Esophagus muscularis mucosa (tissue), 4 donors: ENCODE measurements at regions not wholly inside any gene's neighbourhood (a gene's known extent, or its start where the extent isn't known, plus 50 kb on each side); places are given as distances from the start of the nearest gene placed in this dataset.

Experiments used
- DNase-seq: peaks from one replicate; pipeline ENCODE4 v3.0.0-alpha.2; 2017; ENCODE audit errors: extremely low spot score
- H3K27ac ChIP-seq, 4 donors: fragments of 200-600 bp; sonication (generic); replicated peaks in 1 of 4; 1 replicate in 3 of 4; 2 replicates in 1 of 4; pipeline ENCODE4 v1.5.1; 2016 to 2019; ENCODE audit warnings: mild to moderate bottlenecking in 1 of 4
- H3K27me3 ChIP-seq, 4 donors: fragments of 200-600 bp; sonication (generic); one replicate each; pipeline versions ENCODE4 v1.5.1 to v1.6.0; 2016 to 2019
- H3K36me3 ChIP-seq, 4 donors: fragments of 200-600 bp; sonication (generic); one replicate each; pipeline ENCODE4 v1.5.1; 2016 to 2019
- H3K4me1 ChIP-seq, 4 donors: fragments of 200-600 bp; sonication (generic); one replicate each; pipeline ENCODE4 v1.5.1; 2016 to 2019
- H3K4me3 ChIP-seq, 4 donors: fragments of 200-600 bp; sonication (generic); 1 replicate in 2 of 4; 2 replicates in 2 of 4; pipeline ENCODE4 v1.5.1; 2016 to 2019; ENCODE audit warnings: mild to moderate bottlenecking in 4 of 4, moderate library complexity in 1 of 4
- H3K9me3 ChIP-seq, 4 donors: fragments of 200-600 bp; sonication (generic); 1 replicate in 3 of 4; 2 replicates in 1 of 4; pipeline ENCODE4 v1.5.1; 2016 to 2019
- CTCF ChIP-seq, 3 experiments: fragments of 200-600 bp in 2 of 3; fragments of 450-650 bp in 1 of 3; sonication (generic) in 2 of 3; IDR thresholded peaks; one replicate each; pipeline ENCODE4 v1.5.1; 2017 to 2019; ENCODE audit warnings: antibody characterized with exemption in 3 of 3, mild to moderate bottlenecking in 2 of 3, moderate library complexity in 1 of 3
- EP300 ChIP-seq: sonication (generic); formaldehyde crosslinking; IDR thresholded peaks from one replicate; pipeline ENCODE4 v1.6.1; 2017; ENCODE audit warnings: antibody characterized with exemption
- POLR2A ChIP-seq: fragments of 450-650 bp; IDR thresholded peaks from one replicate; pipeline ENCODE4 v1.6.1; 2017; ENCODE audit warnings: antibody characterized with exemption, moderate library complexity, mild to moderate bottlenecking, low read depth
- POLR2AphosphoS5 ChIP-seq, 2 donors: sonication (generic); formaldehyde crosslinking; IDR thresholded peaks; one replicate each; pipeline ENCODE4 v1.6.1; 2017; ENCODE audit warnings: antibody characterized with exemption in 2 of 2
- WGBS: methylation state at CpG from one replicate; pipeline ENCODE4 v1.1.5; 2018; 5-methylcytosine and 5-hydroxymethylcytosine counted together
- intact Hi-C: fragments of 100-400 bp; cut with DNase I; formaldehyde crosslinking; loops from one replicate; pipeline ENCODE4 v1.15.1; 2023

DNA sequence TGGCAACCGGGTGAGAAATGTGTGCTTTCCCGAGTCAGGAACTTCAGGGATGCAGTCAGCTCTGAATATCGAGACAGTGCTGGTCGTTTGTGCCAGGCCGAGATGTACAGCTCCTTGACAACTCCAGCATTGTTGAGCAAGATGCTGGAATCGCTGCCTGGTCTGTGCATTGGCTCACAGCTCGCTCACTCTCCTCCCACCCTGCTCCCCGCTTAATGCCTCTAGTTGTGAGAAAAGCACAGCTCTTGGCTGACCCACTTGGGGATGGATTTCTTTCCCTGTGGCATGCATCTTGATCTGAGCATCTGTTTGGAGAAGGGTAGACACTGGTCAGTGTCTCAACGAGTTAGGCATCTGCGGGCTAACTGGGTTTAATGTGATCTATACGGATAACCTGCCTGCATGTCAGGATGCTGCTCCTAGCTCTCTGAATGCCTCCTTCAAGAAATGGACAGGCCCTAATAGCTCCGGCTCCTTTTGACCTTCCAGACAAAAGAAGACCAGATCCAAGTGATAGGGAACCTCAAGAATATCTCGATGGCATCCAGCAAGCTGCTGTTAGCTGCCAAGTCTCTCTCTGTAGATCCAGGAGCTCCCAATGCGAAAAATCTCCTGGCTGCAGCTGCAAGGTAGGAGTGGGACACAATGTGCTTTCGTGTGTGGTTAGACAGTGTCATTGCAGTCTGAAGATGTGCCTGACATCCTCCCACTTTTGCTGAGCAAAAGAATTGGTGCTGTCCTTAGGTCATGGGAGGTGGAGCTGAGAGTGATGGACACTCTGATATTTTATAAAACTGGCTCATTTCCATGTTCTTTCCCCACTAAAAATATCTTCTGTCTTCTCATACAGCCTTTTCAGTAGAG lies 302.2 kb upstream of the TPM1 start:
- Histone ChIP-seq H3K27me3 (no peaks in the 10 kb centered on the region), H3K27ac (no peak overlapping the region), H3K4me1 (peaks cover 5 to 34% (median 28%) of the 10 kb centered on the region in 4 donors), H3K9me3 (no peaks in the 10 kb centered on the region), H3K4me3 (no peak overlapping the region), H3K36me3 (peaks cover 0 to 53% (median 25%) of the 10 kb centered on the region in 4 donors)
- no peak for DNase-seq
- WGBS, result 71% methylated on average over 9 of the region's 15 CpGs
- no peak for TF ChIP-seq CTCF (IDR thresholded peaks at IDR 0.05)
- TF ChIP-seq POLR2AphosphoS5 (IDR thresholded peaks at IDR 0.05), result peak in 1 of 2 donors; percentile 16
- intact Hi-C loops, result loop anchor here (5.0 kb wide), 1 partner anchor 348 kb away; the partner anchor contains the start of gene TLN2

DNA sequence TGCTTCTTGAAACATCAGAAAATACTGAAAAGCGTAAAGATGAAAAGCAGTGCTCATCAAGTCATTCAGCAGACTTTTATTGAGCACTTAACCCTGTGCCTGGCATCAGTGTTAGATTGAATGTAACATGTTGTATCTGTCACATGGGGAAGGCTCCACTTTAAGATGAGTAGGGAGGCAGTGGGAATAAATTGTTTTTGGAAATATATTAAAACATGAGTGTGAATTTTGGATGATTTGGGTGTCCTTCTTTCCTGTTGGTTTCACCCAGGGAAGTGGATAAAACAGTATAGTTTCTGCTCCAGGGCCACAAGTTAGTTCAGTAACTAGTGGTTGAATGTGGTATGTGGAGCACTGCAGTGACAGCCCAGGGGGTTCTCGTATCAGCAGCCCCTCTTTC lies 301.4 kb upstream of the TPM1 start:
- Histone ChIP-seq H3K9me3 (no peaks in the 10 kb centered on the region), H3K36me3 (peaks cover 0 to 51% (median 25%) of the 10 kb centered on the region in 4 donors), H3K27ac (no peak overlapping the region), H3K4me1 (peaks cover 5 to 34% (median 28%) of the 10 kb centered on the region in 4 donors), H3K4me3 (no peak overlapping the region), H3K27me3 (no peaks in the 10 kb centered on the region)
- intact Hi-C loops, result loop anchor here (5.0 kb wide), 1 partner anchor 349 kb away; the partner anchor contains the start of gene TLN2
- DNase-seq, result no peak
- WGBS, result 95% methylated on average over 2 of the region's 2 CpGs
- TF ChIP-seq POLR2A, result no peak
- no peak for TF ChIP-seq POLR2AphosphoS5 (IDR thresholded peaks at IDR 0.05)

GRCh38 chr15:62742409-62743171 lies 300.0 kb upstream of the TPM1 start:
- DNase-seq, result peak; percentile 93
- peaks cover 5 to 34% (median 28%) of the 10 kb centered on the region in 4 donors for H3K4me1 ChIP-seq
- peak overlapping the region; percentile 58 to 82 (median 69) for H3K27ac ChIP-seq
- 25% methylated on average over 8 of the region's 8 CpGs for WGBS
- H3K9me3 ChIP-seq, result no peaks in the 10 kb centered on the region
- intact Hi-C loops, result loop anchor here (5.0 kb wide), 1 partner anchor 350 kb away; the partner anchor contains the start of gene TLN2
- TF ChIP-seq EP300, result no peak
- peak; percentile 71 to 79 (median 75) for TF ChIP-seq CTCF (IDR thresholded peaks at IDR 0.05)
- TF ChIP-seq POLR2AphosphoS5 (IDR thresholded peaks at IDR 0.05), result peak; percentile 73 to 76
- H3K36me3 ChIP-seq, result peaks cover 0 to 39% (median 18%) of the 10 kb centered on the region in 4 donors
- H3K4me3 ChIP-seq, result no peak overlapping the region
- no peaks in the 10 kb centered on the region for H3K27me3 ChIP-seq

DNA sequence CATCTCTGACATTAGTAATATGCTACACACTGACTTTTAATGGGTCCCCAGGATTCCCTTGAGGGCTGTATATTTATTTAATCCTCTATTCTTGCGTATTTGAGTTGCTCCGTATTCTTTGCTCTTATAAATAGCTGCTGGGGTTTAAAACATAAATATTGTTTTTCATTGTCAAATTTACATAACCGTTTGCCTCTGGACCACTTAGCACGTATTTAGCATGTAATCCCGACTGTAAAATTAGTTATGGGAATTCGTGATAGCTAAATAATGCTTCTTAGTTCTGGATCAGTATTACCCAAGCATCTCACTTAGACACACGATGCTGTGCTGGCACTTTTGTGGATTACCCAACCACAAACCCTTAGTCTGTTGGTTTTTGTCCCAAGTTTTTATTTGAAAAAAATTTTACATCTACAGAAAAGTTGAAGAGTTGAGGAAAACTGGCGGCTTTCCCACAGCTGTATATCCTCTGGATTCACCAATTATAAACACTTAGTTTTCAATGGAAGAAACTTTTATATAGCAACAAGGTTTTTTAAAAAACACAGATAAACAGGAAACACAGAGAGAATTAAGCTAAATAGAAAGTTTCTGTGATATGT lies 296.8 kb upstream of the TPM1 start:
- no peaks in the 10 kb centered on the region for H3K27me3 ChIP-seq

More for the DNA sequence above, 296.8 kb upstream of the TPM1 start:
- intact Hi-C loops, result no loop called here
- WGBS, result 86% methylated on average over 8 of the region's 8 CpGs
- peaks cover 5 to 27% (median 22%) of the 10 kb centered on the region in 4 donors for H3K4me1 ChIP-seq
- H3K27ac ChIP-seq, result no peak overlapping the region
- H3K9me3 ChIP-seq, result no peaks in the 10 kb centered on the region
- no peak for DNase-seq
- peaks cover 0 to 17% (median 3%) of the 10 kb centered on the region in 4 donors for H3K36me3 ChIP-seq
- H3K4me3 ChIP-seq, result no peak overlapping the region
- no peak for TF ChIP-seq POLR2AphosphoS5 (IDR thresholded peaks at IDR 0.05)
- no peak for TF ChIP-seq CTCF (IDR thresholded peaks at IDR 0.05)
- TF ChIP-seq EP300, result no peak
- no peak for TF ChIP-seq POLR2A
